22Rv1 (cell line): ENCODE measurements at regions not wholly inside any gene's neighbourhood (a gene's known extent, or its start where the extent isn't known, plus 50 kb on each side); places are given as distances from the start of the nearest gene placed in this dataset.

Experiments
- CTCF ChIP-seq: fragments of 450-650 bp; IDR thresholded peaks from 2 replicates; pipeline ENCODE4 v1.5.1; 2017; ENCODE audit warnings: mild to moderate bottlenecking
- ZFX ChIP-seq: fragments of 450-650 bp; IDR thresholded peaks from 2 replicates; pipeline ENCODE4 v1.6.1; 2017; ENCODE audit warnings: antibody characterized with exemption, borderline replicate concordance

- TF ChIP-seq CTCF, result no peak
- TF ChIP-seq ZFX, result no peak
Observed at GRCh38 chr14:85817430-85817829, 287.5 kb downstream of the FLRT2 start.
